ENCODE measurements at regions not wholly inside any gene's neighbourhood (a gene's known extent, or its start where the extent isn't known, plus 50 kb on each side); places are given as distances from the start of the nearest gene placed in this dataset.

- TF ChIP-seq CTCF (conservative IDR thresholded peaks at IDR 0.05; ENCODE audit: low read depth in 2 of 2) (no peak), EZH2 (IDR thresholded peaks at IDR 0.05; ENCODE audit: low read depth, unreplicated experiment) (no peak), POLR2AphosphoS5 (IDR thresholded peaks at IDR 0.05; ENCODE audit: low read depth) (no peak), ZNF331 (CRISPR knock-in tag; IDR thresholded peaks at IDR 0.05; ENCODE audit: low read depth) (no peak), ETS1 (IDR thresholded peaks at IDR 0.05) (no peak), EZH2phosphoT487 (IDR thresholded peaks at IDR 0.05; ENCODE audit: unreplicated experiment) (no peak), REST (IDR thresholded peaks at IDR 0.05; ENCODE audit: unreplicated experiment) (no peak), CREB1 (CRISPR knock-in tag; IDR thresholded peaks at IDR 0.05; ENCODE audit: low read depth) (no peak), ZNF462 (CRISPR knock-in tag; IDR thresholded peaks at IDR 0.05) (no peak), JUNB (IDR thresholded peaks at IDR 0.05; ENCODE audit: unreplicated experiment) (no peak), STAT1 (IDR thresholded peaks at IDR 0.05; ENCODE audit: unreplicated experiment) (no peak), NANOG (IDR thresholded peaks at IDR 0.05; ENCODE audit: borderline replicate concordance) (no peak)
Measured at GRCh38 chr6:156028335-156029131, 572.9 kb upstream of the NOX3 start.

Data from GM23338 (cell line).